Tibial artery (tissue), 4 donors: ENCODE measurements at regions not wholly inside any gene's neighbourhood (a gene's known extent, or its start where the extent isn't known, plus 50 kb on each side); places are given as distances from the start of the nearest gene placed in this dataset.

Source experiments
- DNase-seq, 2 donors: peaks; one replicate each; pipeline ENCODE4 v3.0.0-alpha.2; 2019
- H3K27ac ChIP-seq, 2 donors: fragments of 200-600 bp; sonication (generic) in 1 of 2; 1 replicate in 1 of 2; 2 replicates in 1 of 2; pipeline ENCODE4 v1.5.1; 2018 to 2019; ENCODE audit warnings: mild to moderate bottlenecking in 1 of 2
- H3K27me3 ChIP-seq, 2 donors: fragments of 200-600 bp; sonication (generic) in 1 of 2; one replicate each; pipeline versions ENCODE4 v1.5.1 to v1.6.0; 2016 to 2019
- H3K36me3 ChIP-seq, 3 donors: fragments of 200-600 bp; sonication (generic) in 2 of 3; one replicate each; pipeline ENCODE4 v1.5.1; 2016 to 2019; ENCODE audit warnings: mild to moderate bottlenecking in 2 of 3
- H3K4me1 ChIP-seq, 4 donors: fragments of 200-600 bp; sonication (generic) in 2 of 4; 1 replicate in 3 of 4; 2 replicates in 1 of 4; pipeline ENCODE4 v1.5.1; 2016 to 2019
- H3K4me3 ChIP-seq, 2 donors: fragments of 200-600 bp; sonication (generic) in 1 of 2; 1 replicate in 1 of 2; 2 replicates in 1 of 2; pipeline ENCODE4 v1.5.1; 2018 to 2019; ENCODE audit warnings: mild to moderate bottlenecking in 2 of 2
- H3K9me3 ChIP-seq, 3 donors: fragments of 200-600 bp; sonication (generic) in 1 of 3; one replicate each; pipeline ENCODE4 v1.5.1; 2016 to 2019
- intact Hi-C: fragments of 100-400 bp; cut with DNase I; formaldehyde crosslinking; loops from one replicate; pipeline ENCODE4 v1.15.0; 2023; ENCODE audit warnings: low total_unique reads
- TF ChIP-seq, protein P1 (sequence below), 2 experiments: fragments of 200-600 bp in 1 of 2; fragments of 450-650 bp in 1 of 2; IDR thresholded peaks; one replicate each; pipeline ENCODE4 v1.5.1; 2017 to 2019; ENCODE audit warnings: antibody characterized with exemption in 2 of 2, mild to moderate bottlenecking in 1 of 2, moderate library complexity in 1 of 2

DNA sequence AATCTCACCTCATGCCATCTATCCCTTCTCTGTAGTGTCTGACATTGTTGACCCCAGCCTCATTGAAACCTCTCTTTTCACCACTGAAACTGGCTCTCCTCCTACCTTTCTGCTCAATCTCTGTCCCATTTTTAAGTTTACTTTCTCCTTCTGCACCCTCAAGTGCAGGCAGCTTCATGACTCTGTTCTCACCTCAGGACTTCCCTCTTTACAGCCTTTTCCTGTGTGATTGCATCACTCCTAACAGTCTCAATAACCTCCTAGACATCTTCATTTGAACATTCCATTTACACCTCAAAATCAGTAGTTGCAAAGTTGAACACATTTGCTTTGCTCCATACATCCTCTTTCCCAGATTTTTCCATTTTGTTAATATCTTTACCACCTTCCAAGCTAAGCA is 172.1 kb downstream of the RASEF start:
- H3K27me3 ChIP-seq = no peaks in the 10 kb centered on the region
- no peak for DNase-seq
- H3K4me1 ChIP-seq = no peaks in the 10 kb centered on the region
- TF ChIP-seq, protein P1, sequence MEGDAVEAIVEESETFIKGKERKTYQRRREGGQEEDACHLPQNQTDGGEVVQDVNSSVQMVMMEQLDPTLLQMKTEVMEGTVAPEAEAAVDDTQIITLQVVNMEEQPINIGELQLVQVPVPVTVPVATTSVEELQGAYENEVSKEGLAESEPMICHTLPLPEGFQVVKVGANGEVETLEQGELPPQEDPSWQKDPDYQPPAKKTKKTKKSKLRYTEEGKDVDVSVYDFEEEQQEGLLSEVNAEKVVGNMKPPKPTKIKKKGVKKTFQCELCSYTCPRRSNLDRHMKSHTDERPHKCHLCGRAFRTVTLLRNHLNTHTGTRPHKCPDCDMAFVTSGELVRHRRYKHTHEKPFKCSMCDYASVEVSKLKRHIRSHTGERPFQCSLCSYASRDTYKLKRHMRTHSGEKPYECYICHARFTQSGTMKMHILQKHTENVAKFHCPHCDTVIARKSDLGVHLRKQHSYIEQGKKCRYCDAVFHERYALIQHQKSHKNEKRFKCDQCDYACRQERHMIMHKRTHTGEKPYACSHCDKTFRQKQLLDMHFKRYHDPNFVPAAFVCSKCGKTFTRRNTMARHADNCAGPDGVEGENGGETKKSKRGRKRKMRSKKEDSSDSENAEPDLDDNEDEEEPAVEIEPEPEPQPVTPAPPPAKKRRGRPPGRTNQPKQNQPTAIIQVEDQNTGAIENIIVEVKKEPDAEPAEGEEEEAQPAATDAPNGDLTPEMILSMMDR (IDR thresholded peaks at IDR 0.05) = no peak
- intact Hi-C loops = no loop called here
- no peaks in the 10 kb centered on the region for H3K9me3 ChIP-seq
- H3K27ac ChIP-seq = no peak overlapping the region
- no peak overlapping the region for H3K4me3 ChIP-seq
- H3K36me3 ChIP-seq = no peaks in the 10 kb centered on the region

DNA sequence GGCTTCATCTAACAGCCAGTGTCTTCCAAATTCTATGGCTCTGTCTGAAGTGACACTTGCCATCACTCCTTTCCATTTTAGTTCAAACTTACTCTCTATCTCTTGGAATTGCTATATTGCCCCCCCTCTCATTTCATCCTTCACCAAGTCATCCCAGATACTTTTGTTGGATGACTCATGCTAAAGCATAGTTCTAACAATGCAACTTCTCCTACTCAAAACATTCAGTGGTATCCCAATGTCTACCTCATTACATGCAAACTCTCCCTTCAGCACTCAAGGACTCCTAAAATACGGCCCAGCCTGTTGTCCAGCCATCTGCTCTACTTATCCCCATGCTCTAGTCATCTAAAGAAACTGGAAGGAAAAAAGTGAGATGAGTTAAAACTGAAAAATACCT is 171.6 kb downstream of the RASEF start:
- no peaks in the 10 kb centered on the region for H3K9me3 ChIP-seq
- H3K4me1 ChIP-seq = no peaks in the 10 kb centered on the region
- intact Hi-C loops = no loop called here
- TF ChIP-seq, protein P1 (IDR thresholded peaks at IDR 0.05) = no peak
- H3K27ac ChIP-seq = no peak overlapping the region
- no peak overlapping the region for H3K4me3 ChIP-seq
- DNase-seq = no peak
- no peaks in the 10 kb centered on the region for H3K36me3 ChIP-seq
- H3K27me3 ChIP-seq = no peaks in the 10 kb centered on the region

DNA sequence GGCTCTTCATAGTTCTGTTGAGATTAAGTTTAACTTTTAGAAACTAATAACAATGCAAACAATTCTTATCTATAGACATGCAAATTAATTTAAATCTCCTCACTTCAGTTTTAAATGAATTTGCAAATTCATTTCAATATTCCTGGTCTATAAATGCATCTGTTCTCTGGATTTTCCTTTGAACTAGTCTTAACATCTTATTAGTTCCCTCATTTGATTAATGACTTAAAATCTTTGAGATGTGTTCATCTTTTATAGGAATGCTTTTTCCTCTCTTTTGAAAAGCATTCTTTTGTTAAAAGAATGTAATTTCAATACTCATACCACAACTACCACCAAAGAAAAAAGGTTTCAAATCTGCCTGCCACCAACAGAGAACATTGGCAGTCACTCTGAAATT is 169.4 kb downstream of the RASEF start:
- TF ChIP-seq, protein P1 (IDR thresholded peaks at IDR 0.05) = no peak
- Histone ChIP-seq H3K9me3 (no peaks in the 10 kb centered on the region), H3K4me3 (no peak overlapping the region), H3K27me3 (no peaks in the 10 kb centered on the region), H3K36me3 (no peaks in the 10 kb centered on the region), H3K4me1 (no peaks in the 10 kb centered on the region), H3K27ac (no peak overlapping the region)
- intact Hi-C loops = no loop called here
- DNase-seq = no peak

DNA sequence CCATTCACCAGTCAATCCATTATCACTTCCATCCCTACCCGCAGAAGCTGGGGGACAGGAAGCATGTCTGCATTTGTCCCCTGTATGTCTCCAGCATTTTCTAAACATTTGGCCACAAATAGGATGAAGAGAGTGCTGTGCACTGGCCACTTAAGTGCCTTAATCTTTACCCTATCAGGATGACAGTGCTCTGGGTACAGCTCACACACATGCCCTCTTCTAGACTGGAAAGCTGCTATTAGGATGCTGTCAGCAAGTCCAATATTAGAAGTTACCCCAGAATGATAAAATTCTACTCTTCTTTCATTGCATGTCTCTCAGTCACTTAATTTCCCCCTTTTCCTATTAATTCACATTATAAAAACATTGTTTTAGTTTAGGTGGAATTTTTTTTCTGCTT is 168.4 kb downstream of the RASEF start:
- no peaks in the 10 kb centered on the region for H3K4me1 ChIP-seq
- H3K36me3 ChIP-seq = no peaks in the 10 kb centered on the region
- H3K9me3 ChIP-seq = no peaks in the 10 kb centered on the region
- H3K27me3 ChIP-seq = no peaks in the 10 kb centered on the region
- H3K27ac ChIP-seq = no peak overlapping the region
- no peak for DNase-seq
- intact Hi-C loops = no loop called here
- H3K4me3 ChIP-seq = no peak overlapping the region
- TF ChIP-seq, protein P1 (IDR thresholded peaks at IDR 0.05) = no peak

DNA sequence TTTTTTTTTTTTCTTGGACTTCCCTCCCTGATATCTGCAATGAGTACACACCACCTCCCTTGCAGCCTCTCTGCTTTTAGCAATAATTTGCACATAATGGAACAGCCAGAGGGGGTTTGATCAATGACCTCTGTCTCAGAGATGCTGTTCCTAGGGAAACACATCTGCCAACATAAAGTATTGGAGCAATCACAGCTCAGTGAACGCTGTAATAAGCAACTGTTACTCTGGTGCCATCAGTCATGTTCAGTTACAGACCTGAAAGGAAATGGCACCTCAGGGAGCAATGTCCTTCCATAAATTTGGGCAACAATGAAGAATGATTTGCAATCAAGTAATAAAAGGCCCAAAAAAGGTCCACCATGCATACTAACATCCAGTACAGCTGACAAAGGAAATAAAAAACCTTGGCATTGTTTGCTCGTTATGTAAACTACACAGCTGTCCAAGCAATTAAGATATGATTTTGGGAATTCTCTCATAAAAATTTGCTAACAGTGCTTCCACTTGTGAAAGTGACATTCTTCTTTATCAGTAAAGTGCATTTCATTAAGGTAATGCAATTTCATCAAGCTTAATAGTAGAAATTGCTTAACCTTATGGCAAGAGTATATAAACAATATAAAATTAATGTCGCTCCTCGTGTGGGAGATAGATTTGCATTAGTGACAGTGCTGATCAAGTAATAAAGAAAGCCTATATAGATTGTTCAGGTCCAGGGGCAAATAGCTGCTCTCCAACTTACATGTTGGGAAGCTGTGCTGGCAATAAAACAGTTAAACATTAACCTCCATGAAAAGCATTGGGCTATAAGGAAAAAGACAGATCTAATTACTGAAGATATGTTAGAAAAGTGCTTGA is 167.8 kb downstream of the RASEF start:
- no peak overlapping the region for H3K4me3 ChIP-seq
- DNase-seq = no peak
- H3K36me3 ChIP-seq = no peaks in the 10 kb centered on the region
- H3K4me1 ChIP-seq = no peaks in the 10 kb centered on the region
- TF ChIP-seq, protein P1 (IDR thresholded peaks at IDR 0.05) = no peak
- no peaks in the 10 kb centered on the region for H3K27me3 ChIP-seq
- intact Hi-C loops = no loop called here
- H3K27ac ChIP-seq = no peak overlapping the region
- no peaks in the 10 kb centered on the region for H3K9me3 ChIP-seq

DNA sequence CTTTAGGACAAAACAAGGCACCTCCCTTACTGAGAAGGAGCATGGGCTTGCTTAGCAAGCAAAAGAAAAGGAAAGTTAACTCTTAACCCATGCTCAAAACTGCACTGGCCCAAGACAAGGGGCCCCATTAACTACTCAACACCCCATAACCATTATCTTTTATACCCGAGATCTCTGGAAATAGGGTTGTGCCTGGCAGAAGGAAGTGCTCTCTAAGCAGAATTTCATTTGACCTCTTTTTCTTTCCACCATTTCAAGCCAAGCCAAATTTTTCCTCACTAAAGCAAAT is 167.2 kb downstream of the RASEF start:
- Histone ChIP-seq H3K27me3 (no peaks in the 10 kb centered on the region), H3K4me3 (no peak overlapping the region), H3K9me3 (no peaks in the 10 kb centered on the region), H3K27ac (no peak overlapping the region), H3K36me3 (no peaks in the 10 kb centered on the region), H3K4me1 (no peaks in the 10 kb centered on the region)
- intact Hi-C loops = no loop called here
- TF ChIP-seq, protein P1 (IDR thresholded peaks at IDR 0.05) = no peak
- DNase-seq = no peak
